ENCODE measurements at regions not wholly inside any gene's neighbourhood (a gene's known extent, or its start where the extent isn't known, plus 50 kb on each side); places are given as distances from the start of the nearest gene placed in this dataset.
"Not testable (repeated sequence)": the region's sequence is repeated elsewhere in the genome, so short reads cannot be mapped to it uniquely, and the experiment has no call there.

DNA sequence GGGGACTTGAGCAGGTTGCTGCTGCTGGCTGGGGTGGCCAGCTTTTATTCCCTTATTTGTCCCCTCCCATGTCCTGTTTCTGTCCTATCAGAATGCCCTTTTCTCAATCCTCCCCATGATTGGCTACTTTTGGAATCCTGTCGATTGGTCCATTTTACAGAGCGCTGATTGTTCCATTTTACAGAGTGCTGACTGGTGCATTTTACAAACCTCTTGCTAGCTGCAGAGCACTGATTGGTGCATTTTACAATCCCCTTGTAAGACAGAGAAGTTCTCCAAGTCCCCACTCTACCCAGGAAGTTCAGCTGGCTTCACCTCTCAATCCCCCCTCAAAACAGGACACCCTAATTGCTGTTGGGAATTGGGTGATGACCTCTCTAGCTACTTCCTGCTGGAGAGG, 608.0 kb downstream of the C12orf50 start:
- DNase-seq (ENCODE audit: low spot score): not testable (repeated sequence)

DNA sequence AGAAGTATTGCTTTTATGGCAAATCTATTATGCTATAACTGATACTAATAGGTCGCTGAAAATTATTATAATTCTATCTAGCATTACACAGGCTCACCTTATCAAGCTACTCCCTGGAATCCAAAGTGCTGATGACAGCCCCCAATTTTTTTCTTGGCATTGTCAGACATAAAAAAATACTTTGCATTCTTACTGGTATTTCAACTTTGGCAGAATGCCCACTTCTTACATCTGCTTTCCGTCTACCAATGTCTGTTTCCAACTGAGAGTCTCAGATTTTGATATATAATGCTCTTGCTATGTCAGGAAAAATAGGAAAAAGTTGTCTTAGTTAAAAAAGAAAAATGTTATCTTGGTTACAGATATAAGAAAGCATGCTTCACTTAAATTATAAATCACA, 615.4 kb downstream of the C12orf50 start:
- no peak for DNase-seq (ENCODE audit: low spot score)

GRCh38 chr12:87406926-87407325, 622.3 kb downstream of the C12orf50 start:
- DNase-seq (ENCODE audit: low spot score): no peak

- DNase-seq (ENCODE audit: low spot score): no peak
These were observed 623.3 kb downstream of the C12orf50 start for GRCh38 chr12:87405918-87406317.

GRCh38 chr12:87394168-87394567, 635.0 kb downstream of the C12orf50 start:
- not testable (repeated sequence) for DNase-seq (ENCODE audit: low spot score)

GRCh38 chr12:87388376-87388775, 640.8 kb downstream of the C12orf50 start:
- DNase-seq (ENCODE audit: low spot score): no peak

DNA sequence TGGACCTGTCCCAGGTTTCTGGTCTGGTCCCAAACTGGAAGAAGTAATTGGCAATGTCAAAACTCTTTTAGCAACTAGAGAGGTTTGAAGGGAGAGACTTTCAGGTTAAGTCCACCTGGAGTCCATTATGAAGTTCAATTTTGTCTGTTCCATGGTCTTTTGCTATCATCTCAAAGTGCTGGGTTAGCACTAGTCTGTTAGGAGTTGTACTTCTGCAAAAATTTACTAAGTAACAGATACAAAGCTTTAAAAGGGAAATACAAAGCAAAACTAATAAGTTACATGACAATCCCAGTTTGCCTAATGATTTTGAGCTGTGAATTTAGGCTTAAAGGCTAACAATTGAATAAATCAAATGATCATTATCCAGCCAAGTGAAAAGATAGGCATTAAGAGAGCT, 643.9 kb downstream of the C12orf50 start:
- no peak for DNase-seq (ENCODE audit: low spot score)

- no peak for DNase-seq (ENCODE audit: low spot score)
These were observed 645.0 kb downstream of the C12orf50 start for GRCh38 chr12:87384226-87384625.

- DNase-seq (ENCODE audit: low spot score): no peak
These were observed 645.5 kb downstream of the C12orf50 start for GRCh38 chr12:87383680-87384079.

DNA sequence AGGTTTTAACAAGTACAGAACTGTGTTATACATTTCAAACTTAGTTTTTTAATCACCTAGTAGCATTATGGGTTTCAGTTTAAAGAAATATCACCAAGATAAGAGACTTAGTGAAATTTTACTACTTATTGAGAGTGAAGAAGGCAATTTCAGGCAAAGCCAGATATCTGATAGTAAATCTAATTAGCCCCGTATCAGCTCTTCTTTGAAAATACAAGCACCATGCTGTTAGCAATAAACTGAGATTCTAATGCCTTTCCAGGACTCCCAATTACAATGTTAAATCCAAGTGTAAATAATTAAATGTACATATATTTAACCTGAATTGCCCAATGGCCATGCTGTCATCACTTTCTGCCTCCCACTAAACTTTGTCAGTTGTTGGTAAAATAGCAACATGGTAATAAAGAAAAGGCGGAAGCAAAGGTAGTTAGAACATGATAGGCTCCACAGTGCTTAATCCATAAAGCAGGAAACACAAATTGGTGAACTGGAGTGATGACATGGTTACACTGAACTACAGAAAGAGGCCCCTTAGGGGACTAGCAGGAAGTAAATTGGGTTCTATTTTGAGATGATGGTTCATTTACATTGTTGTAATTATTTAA, 646.1 kb downstream of the C12orf50 start:
- no peak for DNase-seq (ENCODE audit: low spot score)

GRCh38 chr12:87382436-87382835, 646.8 kb downstream of the C12orf50 start:
- DNase-seq (ENCODE audit: low spot score): no peak

DNA sequence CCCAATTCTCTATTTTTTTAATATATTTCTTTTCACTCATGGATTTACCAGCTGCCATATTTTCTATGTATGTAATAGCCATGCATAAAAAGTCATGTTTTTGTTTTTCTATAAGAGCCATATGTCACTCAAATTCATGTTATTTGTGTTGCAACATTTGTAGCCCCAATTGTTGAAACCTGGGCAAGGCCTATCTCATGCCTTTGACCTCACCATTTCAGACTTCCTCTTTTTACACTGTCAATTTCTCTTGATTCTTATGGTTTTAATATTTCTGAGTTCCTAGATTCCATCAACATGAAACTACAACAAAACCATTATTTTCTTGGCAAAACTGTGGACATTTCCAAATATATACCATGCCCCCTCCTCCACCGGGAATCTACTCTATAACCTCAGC, 647.5 kb downstream of the C12orf50 start:
- DNase-seq (ENCODE audit: low spot score): no peak

DNA sequence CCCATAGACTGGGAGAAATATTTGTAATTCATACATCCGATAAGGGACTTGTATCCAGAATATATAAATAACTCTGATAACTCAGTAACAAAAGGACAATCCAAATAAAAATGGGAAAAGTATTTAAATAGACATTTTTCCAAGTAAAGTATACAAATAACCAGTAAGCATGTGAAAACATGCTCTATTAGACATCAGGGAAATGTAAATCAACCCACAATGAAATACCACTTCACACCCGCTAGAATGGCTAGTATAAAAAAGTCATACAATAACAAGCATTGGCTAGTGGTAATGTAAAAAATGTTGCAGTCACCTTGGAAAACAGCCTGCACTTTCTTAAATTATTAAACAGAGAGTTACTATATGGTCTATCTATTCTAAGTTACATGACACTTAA, 650.7 kb downstream of the C12orf50 start:
- DNase-seq (ENCODE audit: low spot score): no peak

- DNase-seq (ENCODE audit: low spot score): no peak
These were observed 652.5 kb downstream of the C12orf50 start for GRCh38 chr12:87376722-87377121.

DNA sequence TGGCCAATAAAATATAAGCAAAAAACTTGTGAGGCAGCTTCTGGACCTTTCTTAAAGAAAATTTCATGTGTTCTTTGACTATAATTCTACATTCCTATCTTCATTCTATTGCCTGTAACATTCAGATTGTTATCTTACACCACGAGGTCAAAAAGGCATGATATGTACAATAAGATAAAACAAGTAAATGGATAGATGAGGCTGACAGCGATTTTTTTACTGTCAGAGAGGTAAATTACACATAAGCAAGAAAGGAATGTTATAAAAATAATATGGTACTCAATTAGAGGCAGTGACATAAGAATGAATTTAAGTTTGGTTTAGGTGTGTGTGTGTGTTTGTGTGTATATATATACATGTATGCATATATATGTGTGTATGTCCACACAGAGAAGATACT, 660.0 kb downstream of the C12orf50 start:
- DNase-seq (ENCODE audit: low spot score): no peak

DNA sequence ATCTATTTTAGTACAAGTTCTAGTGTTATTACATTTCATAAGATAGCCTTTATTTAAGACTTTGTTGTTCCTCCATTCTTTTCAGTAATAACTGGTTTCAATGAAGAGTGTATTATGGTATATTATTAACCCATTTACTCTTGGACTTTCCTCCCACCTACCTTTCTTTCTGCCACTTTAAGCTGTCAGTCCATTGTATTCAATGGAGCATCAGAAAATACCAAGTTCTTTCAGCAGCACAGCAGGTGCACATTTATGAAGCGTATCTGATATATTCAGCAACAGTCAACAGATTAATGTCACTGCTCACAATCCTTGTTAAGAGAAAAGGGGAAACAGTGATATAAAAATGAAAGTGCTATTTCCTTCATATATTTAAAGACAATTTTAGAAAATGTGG, 660.9 kb downstream of the C12orf50 start:
- no peak for DNase-seq (ENCODE audit: low spot score)

DNA sequence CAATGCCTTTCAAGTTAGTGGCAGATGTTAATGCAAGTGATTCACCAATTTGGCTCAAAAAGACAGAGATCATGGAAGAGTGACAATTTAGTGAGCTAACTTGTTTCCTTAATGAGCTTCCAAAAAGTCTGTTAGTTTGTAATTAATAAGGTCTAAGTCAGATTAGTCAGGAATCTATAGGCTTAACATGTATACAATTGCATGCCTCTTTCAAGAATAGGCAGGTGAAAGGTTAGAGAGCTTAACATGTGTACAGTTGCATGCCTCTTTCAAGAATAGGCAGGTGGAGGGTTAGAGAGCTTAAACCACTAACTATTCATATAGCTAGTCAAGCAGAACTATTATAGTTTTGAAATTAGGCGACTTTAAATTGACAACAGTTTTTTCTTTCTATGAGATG, 663.8 kb downstream of the C12orf50 start:
- no peak for DNase-seq (ENCODE audit: low spot score)

- no peak for DNase-seq (ENCODE audit: low spot score)
These were observed 665.6 kb downstream of the C12orf50 start for GRCh38 chr12:87363497-87364084.

GRCh38 chr12:87349681-87350080, 679.5 kb downstream of the C12orf50 start:
- no peak for DNase-seq (ENCODE audit: low spot score)

DNA sequence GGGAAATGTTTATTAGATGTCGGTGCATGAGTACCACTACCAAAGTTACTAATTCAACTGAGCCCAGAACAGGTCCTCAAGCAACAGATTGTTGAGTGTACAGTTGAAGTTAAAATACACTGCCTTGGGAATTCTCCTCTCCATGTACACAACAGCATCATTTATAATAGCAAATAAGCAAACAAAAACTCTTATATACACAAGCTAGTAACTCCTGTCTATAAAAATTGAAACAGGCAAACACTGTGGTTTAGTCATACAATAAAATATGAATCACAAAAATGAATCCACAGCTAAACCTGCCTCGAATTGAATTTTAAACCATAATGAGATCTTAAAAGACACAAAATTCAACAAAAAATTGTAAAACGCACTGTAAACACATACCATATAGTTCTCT, 681.1 kb downstream of the C12orf50 start:
- DNase-seq (ENCODE audit: low spot score): no peak

GRCh38 chr12:87344699-87345098, 684.5 kb downstream of the C12orf50 start:
- DNase-seq (ENCODE audit: low spot score): no peak

- DNase-seq (ENCODE audit: low spot score): no peak
These were observed 690.5 kb downstream of the C12orf50 start for GRCh38 chr12:87338681-87339080.

- no peak for DNase-seq (ENCODE audit: low spot score)
These were observed 692.3 kb downstream of the C12orf50 start for GRCh38 chr12:87336814-87337336.

Measured in putamen (tissue), 1 donor.